NCI-H1436 (cell line): ENCODE measurements at regions not wholly inside any gene's neighbourhood (a gene's known extent, or its start where the extent isn't known, plus 50 kb on each side); places are given as distances from the start of the nearest gene placed in this dataset.
"Not testable (repeated sequence)": the region's sequence is repeated elsewhere in the genome, so short reads cannot be mapped to it uniquely, and the experiment has no call there.

Source experiments
- DNase-seq: peaks from one replicate; lab custom pipeline; 2025; lab: John Stamatoyannopoulos, UW

DNA sequence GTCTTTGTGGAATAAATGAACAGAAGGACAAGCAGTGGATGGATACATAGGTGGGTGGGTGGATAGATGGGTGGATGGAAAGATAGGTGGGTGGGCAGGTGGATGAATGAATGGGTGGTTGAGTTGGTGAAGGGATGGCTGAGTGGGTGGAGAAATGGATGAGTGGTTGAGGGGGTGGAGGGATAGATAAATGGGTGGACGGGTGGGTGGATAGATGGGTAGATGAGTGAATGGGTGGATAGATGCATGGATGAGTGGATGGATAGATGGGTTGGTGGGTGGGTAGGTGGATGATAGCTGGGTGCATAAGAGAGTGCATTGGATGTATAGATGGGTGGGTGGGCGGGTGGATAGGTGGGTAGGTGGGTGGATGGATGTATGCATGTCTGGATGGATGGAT, 63.5 kb downstream of the UNC93B1 start:
- DNase-seq = not testable (repeated sequence)

DNA sequence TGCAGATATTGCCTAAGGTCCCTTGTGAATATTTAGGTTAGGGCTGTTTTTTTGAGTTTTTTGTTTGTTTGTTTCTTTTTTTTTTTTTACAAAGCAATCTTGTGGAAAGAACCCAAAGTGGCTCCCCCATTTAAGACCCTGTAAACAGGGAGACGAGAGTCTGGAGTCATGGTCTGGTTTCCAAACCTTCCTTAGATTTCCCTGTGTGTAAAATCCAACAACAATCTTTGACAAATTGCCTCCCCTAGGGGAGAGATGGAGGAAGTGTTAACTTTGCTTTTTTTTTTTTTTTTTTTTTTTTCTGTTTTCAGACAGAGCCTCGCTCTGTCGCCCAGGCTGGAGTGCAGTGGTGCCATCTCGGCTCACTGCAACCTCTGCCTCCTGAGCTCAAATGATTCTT, 64.9 kb downstream of the UNC93B1 start:
- not testable (repeated sequence) for DNase-seq

DNA sequence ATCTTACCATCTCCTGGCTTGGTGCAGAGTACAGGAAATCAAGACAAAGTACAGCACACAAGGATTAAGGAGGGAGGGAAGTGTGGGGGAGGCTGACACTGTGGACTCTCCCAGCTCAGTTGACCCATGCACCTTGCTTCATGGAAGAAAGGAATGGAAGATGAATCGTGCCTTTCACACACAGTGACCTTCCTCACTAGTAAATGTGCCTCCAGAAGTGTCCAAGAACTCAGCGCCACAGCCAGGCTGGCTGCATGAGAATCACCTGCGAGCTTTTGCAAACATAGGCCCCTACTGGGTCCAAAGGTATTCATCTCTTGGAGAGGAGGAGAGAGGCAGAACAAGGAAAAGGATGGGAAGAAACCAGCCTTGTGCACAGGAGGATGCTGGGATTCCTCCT, 65.5 kb downstream of the UNC93B1 start:
- not testable (repeated sequence) for DNase-seq

DNA sequence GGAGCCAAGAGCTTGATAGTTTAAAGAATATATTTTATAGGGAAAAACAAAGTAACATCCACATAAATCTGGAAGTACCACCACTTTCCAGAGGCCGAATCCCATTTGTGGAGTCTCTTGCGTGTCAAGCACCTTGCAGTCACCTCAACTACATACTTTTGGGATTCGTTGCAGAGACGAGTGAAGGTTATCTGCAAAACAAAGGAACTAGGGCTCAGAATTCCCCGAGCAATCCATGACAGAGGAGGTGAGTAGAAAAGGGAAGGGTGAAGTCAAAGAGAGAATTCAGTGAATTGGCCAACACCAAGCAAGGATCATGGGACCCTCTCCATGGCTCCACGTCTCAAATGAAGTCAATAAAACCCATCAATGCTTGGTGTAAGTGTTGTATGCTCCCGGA, 80.3 kb downstream of the UNC93B1 start:
- DNase-seq = not testable (repeated sequence)

DNA sequence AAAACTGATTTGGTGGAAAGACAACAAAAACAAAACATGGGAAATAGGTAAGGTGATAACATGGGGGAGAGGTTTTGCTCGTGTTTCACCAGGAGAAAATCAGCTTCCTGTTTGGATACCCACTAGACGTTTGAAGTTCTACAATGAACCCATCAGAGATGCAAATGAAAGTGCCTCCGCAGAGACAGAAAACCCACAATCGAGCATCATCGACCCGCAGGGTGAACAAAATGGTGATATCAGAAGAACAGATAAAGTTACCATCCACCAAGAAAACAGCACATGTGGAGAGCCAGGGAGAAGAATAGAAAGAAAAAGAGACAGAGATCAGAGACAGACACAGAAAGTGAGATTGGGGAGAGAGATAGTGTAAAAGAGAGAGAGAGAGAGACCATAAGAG, 83.4 kb downstream of the UNC93B1 start:
- not testable (repeated sequence) for DNase-seq

DNA sequence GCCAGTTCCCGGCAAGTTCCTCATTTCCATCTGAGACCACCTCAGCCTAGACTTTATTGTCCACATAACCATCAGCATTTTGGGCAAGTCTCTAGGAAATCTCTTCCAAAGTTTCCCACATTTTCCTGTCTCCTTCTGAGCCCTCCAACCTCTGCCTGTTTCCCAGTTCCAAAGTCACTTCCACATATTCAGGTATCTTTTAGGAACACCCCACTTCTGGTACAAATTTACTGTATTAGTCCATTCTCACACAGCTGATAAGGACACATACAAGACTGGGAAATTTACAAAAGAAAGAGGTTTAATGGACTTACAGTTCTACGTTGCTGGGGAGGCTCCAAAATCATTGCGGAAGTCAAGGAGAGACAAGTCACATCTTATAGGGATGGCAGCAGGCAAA, 91.7 kb downstream of the UNC93B1 start:
- not testable (repeated sequence) for DNase-seq

DNA sequence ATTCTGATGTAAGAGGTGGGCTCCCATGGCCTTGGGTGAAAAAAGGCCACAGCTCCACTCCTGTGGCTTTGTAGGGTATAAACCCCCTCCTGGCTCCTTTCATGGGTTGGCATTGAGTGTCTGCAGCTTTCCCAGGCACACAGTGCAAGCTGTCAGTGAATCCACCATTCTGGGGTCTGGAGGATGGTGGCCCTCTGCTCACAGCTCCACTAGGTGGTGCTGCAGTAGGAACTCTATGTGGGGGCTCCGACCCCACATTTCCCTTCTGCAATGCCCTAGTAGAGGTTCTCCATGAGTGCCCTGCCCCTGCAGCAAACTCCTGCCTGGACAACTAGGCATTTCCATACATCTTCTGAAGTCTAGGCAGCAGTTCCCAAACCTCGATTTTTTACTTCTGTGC, 92.7 kb downstream of the UNC93B1 start:
- DNase-seq = not testable (repeated sequence)

DNA sequence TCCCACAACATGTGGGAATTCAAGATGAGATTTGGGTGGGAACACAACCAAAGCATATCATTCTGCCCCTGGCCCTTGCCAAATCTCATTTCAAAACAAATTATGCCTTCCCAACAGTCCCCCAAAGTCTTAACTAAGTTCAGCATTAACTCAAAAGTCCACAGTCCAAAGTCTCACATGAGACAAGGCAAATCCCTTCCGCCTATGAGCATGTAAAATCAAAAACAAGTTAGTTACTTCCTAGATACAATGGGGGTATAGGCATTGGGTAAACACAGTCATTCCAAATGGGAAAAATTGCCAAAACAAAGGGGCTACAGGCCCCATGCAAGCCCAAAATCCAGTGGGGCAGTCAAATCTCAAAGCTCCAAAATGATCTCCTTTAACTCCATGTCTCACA, 93.1 kb downstream of the UNC93B1 start:
- not testable (repeated sequence) for DNase-seq

- not testable (repeated sequence) for DNase-seq
Observed at GRCh38 chr11:67906969-67907368, 96.9 kb downstream of the UNC93B1 start.

DNA sequence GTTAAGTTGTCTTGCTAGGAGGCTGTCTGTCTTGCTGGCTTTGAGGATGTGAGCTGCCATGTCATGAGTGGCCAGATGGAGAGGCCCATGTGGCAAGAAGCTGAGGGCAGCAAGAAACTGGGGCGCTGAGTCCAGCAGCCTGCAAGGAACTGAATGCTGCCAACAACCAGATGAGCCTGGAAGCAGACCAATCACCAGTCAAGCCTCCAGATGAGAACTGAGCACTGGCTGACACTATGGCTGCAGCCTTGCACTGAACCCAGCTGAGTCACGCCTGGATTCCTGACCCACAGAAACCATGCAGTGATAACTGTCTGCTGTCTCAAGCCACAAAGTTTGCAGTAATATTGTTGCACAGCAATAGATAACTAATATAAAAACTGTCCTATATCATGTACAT, 104.4 kb downstream of the UNC93B1 start:
- DNase-seq = not testable (repeated sequence)

GRCh38 chr11:67893487-67893886, 110.4 kb downstream of the UNC93B1 start:
- DNase-seq = not testable (repeated sequence)

- DNase-seq = not testable (repeated sequence)
Observed at GRCh38 chr11:67889646-67890045, 114.3 kb downstream of the UNC93B1 start.

GRCh38 chr11:67888056-67888455, 115.8 kb downstream of the UNC93B1 start:
- not testable (repeated sequence) for DNase-seq

DNA sequence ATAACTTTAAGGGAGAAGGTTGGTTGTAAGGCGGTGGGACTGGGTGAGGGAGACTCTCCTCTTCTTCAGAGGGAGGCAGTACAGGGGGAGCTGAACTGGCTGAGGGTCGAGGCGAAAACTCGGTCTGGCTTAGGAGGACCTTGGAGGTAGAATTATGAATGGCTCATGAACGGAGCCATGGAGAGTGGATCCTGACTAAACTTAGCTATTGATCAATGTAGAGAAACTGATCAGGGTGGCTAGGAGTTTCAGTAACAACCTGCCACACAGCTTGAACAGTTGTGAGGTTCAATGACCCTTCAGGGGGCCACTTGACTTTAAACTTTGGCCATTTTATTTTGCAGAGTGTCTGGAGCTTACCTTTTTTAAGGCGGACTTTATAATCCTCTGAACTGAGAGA, 117.2 kb downstream of the UNC93B1 start:
- DNase-seq = not testable (repeated sequence)

DNA sequence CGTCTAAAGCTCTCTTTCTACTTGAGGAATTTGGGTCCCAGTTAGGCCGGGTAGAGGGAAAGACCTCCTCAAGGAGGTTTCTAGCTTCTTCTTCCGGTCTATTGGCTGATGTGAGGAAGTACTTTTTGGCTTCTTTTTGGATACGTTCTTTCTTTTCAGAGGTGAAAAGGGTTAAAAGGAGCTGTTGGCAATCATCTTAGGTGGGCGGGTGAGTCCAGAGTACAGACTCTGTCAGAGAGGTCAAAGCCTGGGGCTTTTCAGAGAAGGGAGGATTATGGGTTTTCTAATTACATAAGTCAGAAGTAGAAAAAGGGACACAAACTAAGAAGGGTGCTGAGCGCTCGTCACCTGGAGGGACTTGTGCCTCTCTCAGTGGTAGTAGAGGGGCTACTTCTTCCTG, 117.7 kb downstream of the UNC93B1 start:
- not testable (repeated sequence) for DNase-seq

DNA sequence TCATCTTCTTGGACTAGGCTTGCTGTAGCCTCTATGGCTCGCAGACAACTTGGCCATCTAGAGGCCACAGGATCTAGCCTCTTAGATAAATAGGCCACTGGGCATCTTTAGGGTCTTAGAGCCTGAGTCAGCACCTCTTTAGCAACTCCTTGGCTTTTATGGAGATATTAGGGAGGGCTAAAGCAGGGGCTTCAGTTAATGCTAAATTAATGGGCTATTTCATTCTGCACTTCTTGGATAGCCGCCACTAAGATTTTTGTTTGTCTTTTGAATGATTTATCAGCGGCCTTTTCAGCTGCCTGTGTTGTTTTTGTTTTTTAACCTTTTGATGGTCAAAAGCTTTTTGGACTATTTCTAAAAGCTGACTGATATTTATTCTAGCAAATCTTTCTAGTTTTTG, 118.3 kb downstream of the UNC93B1 start:
- not testable (repeated sequence) for DNase-seq

DNA sequence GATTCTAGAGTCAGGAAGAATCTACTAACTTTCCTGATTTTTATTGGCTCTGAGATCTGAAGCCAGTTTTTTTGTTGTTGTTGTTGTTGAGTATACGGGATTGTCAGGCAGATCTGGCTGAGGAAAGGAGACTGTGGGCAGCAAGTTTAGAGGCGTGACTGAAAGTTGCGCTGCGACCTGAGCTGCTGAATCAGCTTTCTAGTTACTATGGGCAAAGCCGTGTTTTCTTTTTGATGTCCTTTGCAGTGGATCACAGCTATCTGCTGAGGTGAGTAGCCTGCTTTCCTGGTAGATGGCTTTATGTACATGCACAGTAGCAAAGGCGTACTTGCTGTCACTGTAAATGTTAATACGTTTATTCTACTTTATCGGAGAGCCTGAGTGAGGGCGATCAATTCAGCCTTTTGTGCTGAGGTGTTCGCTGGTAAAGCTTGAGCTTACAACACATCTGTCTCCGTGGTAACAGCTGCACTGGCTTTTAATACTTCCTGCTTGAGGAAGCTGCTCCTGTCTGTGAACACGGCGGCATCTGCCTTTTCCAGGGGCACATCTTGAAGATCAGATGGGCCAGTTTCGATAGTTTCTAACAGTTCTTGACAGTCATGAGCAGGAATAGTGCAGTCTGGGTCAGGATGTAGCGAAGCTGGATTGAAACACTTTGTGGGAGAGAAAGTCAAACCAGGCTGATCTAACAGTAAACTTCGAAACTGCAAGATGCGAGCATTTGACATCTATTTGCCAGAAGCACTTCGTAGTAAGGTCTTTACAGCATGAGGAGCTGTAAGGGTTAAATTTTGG, 118.9 kb downstream of the UNC93B1 start:
- DNase-seq = not testable (repeated sequence)

- DNase-seq = not testable (repeated sequence)
Observed at GRCh38 chr11:67884073-67884757, 119.7 kb downstream of the UNC93B1 start.

DNA sequence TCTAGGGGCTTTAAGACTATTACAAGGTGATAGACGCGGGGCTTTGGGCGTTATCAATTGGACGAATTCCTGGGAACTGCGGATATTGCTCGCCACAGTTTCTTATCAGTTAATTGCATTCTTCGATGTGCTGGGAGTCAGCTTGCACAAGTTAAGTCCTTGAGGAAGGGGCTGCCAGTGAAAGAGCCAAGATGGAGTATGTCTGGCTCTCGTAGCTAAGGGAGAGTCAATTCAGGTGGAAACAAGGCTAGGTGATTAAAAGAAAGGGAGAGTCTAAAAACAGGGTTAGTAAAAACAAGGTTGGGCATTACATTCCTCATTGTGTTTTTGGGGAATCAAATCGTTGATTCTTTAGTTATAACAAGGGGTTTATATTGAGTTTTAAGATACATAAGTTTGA, 121.6 kb downstream of the UNC93B1 start:
- DNase-seq = not testable (repeated sequence)

DNA sequence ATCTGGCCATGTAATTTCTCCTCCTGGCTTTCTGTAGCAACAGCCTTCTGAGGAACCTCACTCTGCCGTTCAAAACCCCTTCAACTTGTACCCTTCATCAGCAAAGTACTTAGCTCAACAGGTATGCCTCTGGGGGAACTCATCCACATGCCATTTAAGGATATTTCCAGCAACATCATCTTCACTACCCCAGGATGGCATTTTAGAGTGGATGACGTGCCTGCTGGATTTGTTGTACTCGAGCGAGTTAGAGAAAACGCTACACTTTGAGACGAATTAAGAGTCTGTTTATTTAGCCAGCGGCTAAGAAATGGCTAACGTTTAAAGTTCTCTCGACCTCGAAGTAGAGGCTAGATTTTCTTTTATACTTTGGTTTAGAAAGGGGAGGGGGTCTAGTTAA, 122.1 kb downstream of the UNC93B1 start:
- not testable (repeated sequence) for DNase-seq

GRCh38 chr11:67880594-67881196, 123.2 kb downstream of the UNC93B1 start:
- DNase-seq = not testable (repeated sequence)

GRCh38 chr11:67878666-67879065, 125.2 kb downstream of the UNC93B1 start:
- DNase-seq = not testable (repeated sequence)

- not testable (repeated sequence) for DNase-seq
Observed at GRCh38 chr11:67877316-67877715, 126.6 kb downstream of the UNC93B1 start.
